A673 (cell line): ENCODE measurements at regions not wholly inside any gene's neighbourhood (a gene's known extent, or its start where the extent isn't known, plus 50 kb on each side); places are given as distances from the start of the nearest gene placed in this dataset.

Experiments used
- BruUV-seq: library from RNA; stranded (reverse); fragments of 400-500 nt; replicated peaks from 2 replicates; lab custom pipeline; 2021; lab: Mats Ljungman, UMichigan
- CTCF ChIA-PET: fragments of 300-600 bp; sonication (Branson Sonifier 250); formaldehyde crosslinking; loops from one replicate; lab custom pipeline; 2022; ENCODE audit warnings: antibody characterized with exemption; lab: Charles Lee
- POLR2A ChIA-PET: fragments of 300-600 bp; sonication (Branson Sonifier 250); formaldehyde crosslinking; loops from one replicate; lab custom pipeline; 2022; ENCODE audit warnings: antibody characterized with exemption; ENCODE audit not compliant: low non-redundant PET; lab: Charles Lee
- DNase-seq: peaks from one replicate; pipeline ENCODE4 v3.0.0-alpha.2; 2015; ENCODE audit warnings: low spot score
- H3K27ac ChIP-seq: fragments of 200-600 bp; sonication (generic); 2 replicates; pipeline ENCODE4 v1.5.1; 2016; ENCODE audit warnings: mixed run types, low read depth, mild to moderate bottlenecking, mixed read lengths, antibody characterized with exemption, low read length; ENCODE audit not compliant: poor library complexity, severe bottlenecking
- H3K27me3 ChIP-seq: fragments of 200-600 bp; sonication (generic); replicated peaks from 2 replicates; pipeline ENCODE4 v1.6.1; 2017; ENCODE audit warnings: mixed run types, low read depth, mild to moderate bottlenecking, mixed read lengths, antibody characterized with exemption, low read length; ENCODE audit not compliant: insufficient read depth, poor library complexity
- H3K36me3 ChIP-seq: fragments of 200-600 bp; sonication (generic); 2 replicates; pipeline ENCODE4 v1.6.1; 2016; ENCODE audit warnings: mixed run types, mild to moderate bottlenecking, mixed read lengths, antibody characterized with exemption, low read length; ENCODE audit not compliant: insufficient read depth, poor library complexity, severe bottlenecking
- H3K4me1 ChIP-seq: fragments of 200-600 bp; sonication (generic); 2 replicates; pipeline ENCODE4 v1.6.1; 2017; ENCODE audit warnings: mixed run types, mild to moderate bottlenecking, mixed read lengths, antibody characterized with exemption, low read length; ENCODE audit not compliant: insufficient read depth, poor library complexity, severe bottlenecking
- H3K4me3 ChIP-seq: fragments of 200-600 bp; sonication (generic); 2 replicates; pipeline ENCODE4 v1.5.1; 2016; ENCODE audit warnings: low read depth, mixed run types, mild to moderate bottlenecking, mixed read lengths, low read length; ENCODE audit not compliant: poor library complexity, severe bottlenecking
- H3K9me3 ChIP-seq: fragments of 200-600 bp; sonication (generic); 2 replicates; pipeline ENCODE4 v1.6.1; 2016; ENCODE audit warnings: mixed run types, low read depth, mild to moderate bottlenecking, mixed read lengths, antibody characterized with exemption, low read length; ENCODE audit not compliant: poor library complexity, severe bottlenecking
- CTCF ChIP-seq: fragments of 300-800, 200-600 bp; sonication (generic); conservative IDR thresholded peaks from 2 replicates; pipeline ENCODE4 v1.5.1; 2017; ENCODE audit warnings: low read depth, mild to moderate bottlenecking, antibody characterized with exemption, low read length, moderate library complexity, mixed read lengths
- EZH2 ChIP-seq: fragments of 200-600 bp; sonication (generic); IDR thresholded peaks from 2 replicates; pipeline ENCODE4 v1.6.1; 2017; ENCODE audit warnings: borderline replicate concordance, low read depth, mild to moderate bottlenecking, mixed read lengths, antibody characterized with exemption, low read length; ENCODE audit not compliant: poor library complexity, severe bottlenecking
- intact Hi-C: fragments of 100-400 bp; cut with micrococcal nuclease; formaldehyde crosslinking; loops from one replicate; pipeline ENCODE4 v1.10.0; 2022; ENCODE audit not compliant: unreplicated experiment

DNA sequence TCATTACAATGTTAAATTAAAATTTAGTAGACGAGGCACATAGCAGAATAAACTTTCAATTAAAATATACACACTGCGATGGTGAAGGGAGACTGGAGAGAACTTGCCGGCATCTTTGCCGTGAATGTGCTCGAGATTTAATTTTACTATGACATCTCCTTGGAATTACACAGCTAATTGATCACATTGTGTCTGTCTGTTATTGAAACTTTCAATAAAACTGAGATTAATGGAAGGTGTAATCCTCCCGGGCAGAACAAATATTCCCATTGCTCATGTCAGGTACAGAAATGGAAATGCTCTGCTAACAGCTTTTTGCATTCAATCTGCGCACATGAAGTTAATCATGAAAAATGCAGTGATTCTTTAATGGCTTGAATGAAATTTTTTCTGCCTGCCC lies 210.1 kb upstream of the NLRP1 start:
- intact Hi-C loops = no loop called here
- no peaks in the 10 kb centered on the region for H3K4me1 ChIP-seq
- H3K9me3 ChIP-seq = peaks cover 12% of the 10 kb centered on the region
- ChIA-PET POLR2A (no interaction called here), CTCF (interaction anchor here (0.6 kb wide), 1 partner anchor 204 kb away, joined by 3 read pairs; no protein-coding TSS in a partner anchor)
- no peak overlapping the region for H3K27ac ChIP-seq
- H3K27me3 ChIP-seq = peaks cover 41% of the 10 kb centered on the region
- no TSS peak for BruUV-seq
- H3K4me3 ChIP-seq = no peak overlapping the region
- H3K36me3 ChIP-seq = no peaks in the 10 kb centered on the region
- no peak for TF ChIP-seq EZH2
- no peak for TF ChIP-seq CTCF
- DNase-seq = no peak

DNA sequence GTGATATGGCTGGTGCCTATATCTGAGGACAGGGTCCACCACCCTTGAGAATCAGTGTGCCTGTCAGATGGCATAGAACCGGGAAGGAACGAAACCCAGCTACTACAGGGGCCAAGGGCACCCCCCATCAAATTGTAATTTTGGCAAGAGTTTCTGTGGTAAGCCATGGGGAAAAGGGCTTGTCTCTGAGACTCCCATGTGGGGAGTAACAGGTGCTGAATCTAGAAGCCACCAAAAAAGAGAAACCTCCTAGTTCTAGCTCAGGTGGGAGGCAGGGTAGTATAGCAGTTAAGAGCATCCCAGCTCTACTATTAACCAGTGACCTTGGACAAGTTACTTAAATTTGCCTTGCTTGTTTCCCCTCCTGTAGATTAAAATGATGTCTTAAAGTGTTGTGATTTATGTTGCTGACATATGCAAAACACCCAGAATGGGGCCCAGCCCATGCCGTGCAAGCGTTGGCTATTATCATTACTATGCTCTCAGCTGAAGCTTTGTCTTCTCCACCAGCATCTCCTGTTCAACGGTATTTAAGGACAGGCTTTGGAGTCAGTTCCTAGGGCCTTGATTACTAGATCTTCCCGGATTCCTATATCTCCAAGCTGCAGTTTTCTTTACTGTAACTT lies 210.7 kb upstream of the NLRP1 start:
- Histone ChIP-seq H3K27me3 (peaks cover 47% of the 10 kb centered on the region), H3K36me3 (no peaks in the 10 kb centered on the region), H3K4me3 (no peak overlapping the region), H3K9me3 (peaks cover 12% of the 10 kb centered on the region), H3K27ac (no peak overlapping the region), H3K4me1 (no peaks in the 10 kb centered on the region)
- TF ChIP-seq EZH2 (no peak), CTCF (no peak)
- no peak for DNase-seq
- ChIA-PET POLR2A (no interaction called here), CTCF (no interaction called here)
- BruUV-seq = no TSS peak
- intact Hi-C loops = no loop called here

DNA sequence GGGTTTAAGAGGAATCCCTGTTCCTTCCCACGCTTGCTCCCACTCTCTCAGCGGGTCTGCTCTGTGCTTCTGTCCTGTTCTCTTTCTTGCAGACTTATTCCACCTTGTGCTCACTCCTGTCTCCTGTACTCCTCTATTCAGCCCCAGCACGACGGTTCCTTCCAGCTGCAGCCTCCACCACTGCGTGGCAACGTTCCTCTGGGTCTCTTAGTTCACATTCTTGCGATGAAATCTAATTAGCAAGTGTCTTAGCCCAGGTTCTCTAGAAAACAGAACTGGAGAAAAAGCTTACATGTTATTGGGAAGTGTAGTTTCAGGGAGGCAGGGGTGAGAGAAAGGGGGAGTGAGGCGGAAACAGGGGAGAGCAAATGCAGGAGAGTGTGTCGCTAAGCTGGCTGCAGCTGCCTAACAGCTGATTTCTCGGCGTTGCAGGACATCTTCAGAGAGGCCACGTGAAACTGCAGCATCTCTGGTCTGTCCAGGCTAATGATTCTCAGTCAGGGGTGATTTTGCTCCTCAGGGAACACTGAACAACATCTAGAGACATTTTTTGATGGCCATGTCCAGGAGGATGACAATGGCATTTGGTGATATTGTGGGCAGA lies 213.2 kb upstream of the NLRP1 start:
- ChIA-PET POLR2A (no interaction called here), CTCF (no interaction called here)
- Histone ChIP-seq H3K9me3 (peaks cover 8% of the 10 kb centered on the region), H3K4me1 (no peaks in the 10 kb centered on the region), H3K36me3 (no peaks in the 10 kb centered on the region), H3K4me3 (no peak overlapping the region), H3K27me3 (peaks cover 64% of the 10 kb centered on the region), H3K27ac (no peak overlapping the region)
- no peak for TF ChIP-seq CTCF
- no peak for TF ChIP-seq EZH2
- no TSS peak for BruUV-seq
- DNase-seq = no peak
- intact Hi-C loops = no loop called here
